Astrocyte (in vitro differentiated cells and primary cell): ENCODE measurements at regions not wholly inside any gene's neighbourhood (a gene's known extent, or its start where the extent isn't known, plus 50 kb on each side); places are given as distances from the start of the nearest gene placed in this dataset.

Experiments used
- EZH2 ChIP-seq: IDR thresholded peaks from 2 replicates; pipeline ENCODE4 v1.6.1; 2012; ENCODE audit warnings: mild to moderate bottlenecking, low read length, inconsistent platforms; ENCODE audit not compliant: insufficient read depth
- TF ChIP-seq, protein P1 (sequence below): IDR thresholded peaks from 2 replicates; pipeline ENCODE4 v1.5.1; 2011; ENCODE audit warnings: low read depth, mild to moderate bottlenecking, inconsistent platforms, low read length, moderate library complexity; ENCODE audit not compliant: insufficient read depth

DNA sequence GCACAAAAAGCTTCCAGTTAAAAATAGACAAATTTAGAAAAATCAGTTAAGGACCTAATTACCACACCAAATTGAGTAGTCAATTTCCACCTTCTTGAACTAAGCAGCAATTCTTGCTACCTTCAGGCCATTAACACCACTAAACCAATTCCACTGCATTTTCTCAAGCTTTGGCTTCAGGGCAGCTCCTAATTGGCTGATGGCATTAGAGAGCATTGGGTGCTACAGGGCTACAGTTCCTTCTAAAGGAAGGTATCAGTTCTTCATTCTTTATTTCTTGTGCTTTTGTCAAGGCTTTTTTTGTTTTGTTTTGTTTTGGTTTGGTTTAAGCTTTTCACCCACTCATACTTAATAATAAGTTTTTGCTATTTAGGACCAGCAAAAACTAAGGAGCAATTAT, 90.2 kb upstream of the FAM241A start:
- TF ChIP-seq, protein P1, sequence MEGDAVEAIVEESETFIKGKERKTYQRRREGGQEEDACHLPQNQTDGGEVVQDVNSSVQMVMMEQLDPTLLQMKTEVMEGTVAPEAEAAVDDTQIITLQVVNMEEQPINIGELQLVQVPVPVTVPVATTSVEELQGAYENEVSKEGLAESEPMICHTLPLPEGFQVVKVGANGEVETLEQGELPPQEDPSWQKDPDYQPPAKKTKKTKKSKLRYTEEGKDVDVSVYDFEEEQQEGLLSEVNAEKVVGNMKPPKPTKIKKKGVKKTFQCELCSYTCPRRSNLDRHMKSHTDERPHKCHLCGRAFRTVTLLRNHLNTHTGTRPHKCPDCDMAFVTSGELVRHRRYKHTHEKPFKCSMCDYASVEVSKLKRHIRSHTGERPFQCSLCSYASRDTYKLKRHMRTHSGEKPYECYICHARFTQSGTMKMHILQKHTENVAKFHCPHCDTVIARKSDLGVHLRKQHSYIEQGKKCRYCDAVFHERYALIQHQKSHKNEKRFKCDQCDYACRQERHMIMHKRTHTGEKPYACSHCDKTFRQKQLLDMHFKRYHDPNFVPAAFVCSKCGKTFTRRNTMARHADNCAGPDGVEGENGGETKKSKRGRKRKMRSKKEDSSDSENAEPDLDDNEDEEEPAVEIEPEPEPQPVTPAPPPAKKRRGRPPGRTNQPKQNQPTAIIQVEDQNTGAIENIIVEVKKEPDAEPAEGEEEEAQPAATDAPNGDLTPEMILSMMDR, result no peak
- TF ChIP-seq EZH2, result no peak
